ENCODE measurements at regions not wholly inside any gene's neighbourhood (a gene's known extent, or its start where the extent isn't known, plus 50 kb on each side); places are given as distances from the start of the nearest gene placed in this dataset.

DNA sequence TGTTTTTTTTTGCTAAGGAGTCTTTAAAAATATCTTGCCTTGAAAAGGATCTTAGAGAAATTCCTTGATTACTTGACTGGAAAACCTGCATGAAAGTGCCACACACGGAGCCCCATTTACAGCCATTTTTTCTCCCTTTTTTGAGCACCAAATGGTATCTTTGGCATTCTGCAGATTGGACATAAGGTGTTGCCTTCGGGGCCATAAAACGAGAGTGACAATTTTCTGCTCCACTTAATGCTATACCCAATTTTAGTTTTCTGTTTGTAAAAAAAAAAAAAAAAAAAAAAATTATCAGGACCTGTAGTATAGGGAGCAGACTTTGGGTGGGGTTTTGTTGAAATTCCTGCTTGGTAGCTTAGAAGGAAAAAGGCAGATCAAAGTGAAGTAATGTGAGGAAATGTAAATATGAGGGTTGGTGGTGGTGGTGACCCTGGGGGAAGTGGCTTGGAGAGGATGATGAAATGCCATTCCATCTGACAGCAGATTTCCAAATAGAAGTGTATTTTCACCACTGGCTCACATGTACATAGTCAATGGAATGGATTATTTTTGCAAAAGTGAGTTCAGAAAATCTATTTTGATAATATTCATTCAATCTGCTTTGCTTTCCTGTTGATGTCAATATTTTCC, 212.1 kb upstream of the SOX4 start:
- Histone ChIP-seq H3K9me3 (ENCODE audit: control insufficient read depth, insufficient read depth, low read depth, low read length) (no peaks in the 10 kb centered on the region), H3K27ac (ENCODE audit: extremely low read depth, low read depth, low read length) (no peak overlapping the region), H3K36me3 (ENCODE audit: control insufficient read depth in 2 of 2, insufficient read depth in 1 of 2, low read length in 2 of 2) (no peaks in the 10 kb centered on the region), H3K4me1 (ENCODE audit: control insufficient read depth, insufficient read depth, low read length) (no peaks in the 10 kb centered on the region; the same call in 1 of the 2 replicates), H3K4me3 (ENCODE audit: low read depth, low read length) (no peak overlapping the region)
- ChIA-PET CTCF (no interaction called here), POLR2A (no interaction called here)
- TF ChIP-seq, protein P1, sequence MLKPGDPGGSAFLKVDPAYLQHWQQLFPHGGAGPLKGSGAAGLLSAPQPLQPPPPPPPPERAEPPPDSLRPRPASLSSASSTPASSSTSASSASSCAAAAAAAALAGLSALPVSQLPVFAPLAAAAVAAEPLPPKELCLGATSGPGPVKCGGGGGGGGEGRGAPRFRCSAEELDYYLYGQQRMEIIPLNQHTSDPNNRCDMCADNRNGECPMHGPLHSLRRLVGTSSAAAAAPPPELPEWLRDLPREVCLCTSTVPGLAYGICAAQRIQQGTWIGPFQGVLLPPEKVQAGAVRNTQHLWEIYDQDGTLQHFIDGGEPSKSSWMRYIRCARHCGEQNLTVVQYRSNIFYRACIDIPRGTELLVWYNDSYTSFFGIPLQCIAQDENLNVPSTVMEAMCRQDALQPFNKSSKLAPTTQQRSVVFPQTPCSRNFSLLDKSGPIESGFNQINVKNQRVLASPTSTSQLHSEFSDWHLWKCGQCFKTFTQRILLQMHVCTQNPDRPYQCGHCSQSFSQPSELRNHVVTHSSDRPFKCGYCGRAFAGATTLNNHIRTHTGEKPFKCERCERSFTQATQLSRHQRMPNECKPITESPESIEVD (tag by site-specific recombination; IDR thresholded peaks at IDR 0.05) = peak; percentile 53; the same call in 1 of the 2 replicates
- TF ChIP-seq ZNF660 (tag by site-specific recombination; IDR thresholded peaks at IDR 0.05) = no peak
- no peak for TF ChIP-seq KLF10 (tag by site-specific recombination; IDR thresholded peaks at IDR 0.05)
- TF ChIP-seq, protein P2, sequence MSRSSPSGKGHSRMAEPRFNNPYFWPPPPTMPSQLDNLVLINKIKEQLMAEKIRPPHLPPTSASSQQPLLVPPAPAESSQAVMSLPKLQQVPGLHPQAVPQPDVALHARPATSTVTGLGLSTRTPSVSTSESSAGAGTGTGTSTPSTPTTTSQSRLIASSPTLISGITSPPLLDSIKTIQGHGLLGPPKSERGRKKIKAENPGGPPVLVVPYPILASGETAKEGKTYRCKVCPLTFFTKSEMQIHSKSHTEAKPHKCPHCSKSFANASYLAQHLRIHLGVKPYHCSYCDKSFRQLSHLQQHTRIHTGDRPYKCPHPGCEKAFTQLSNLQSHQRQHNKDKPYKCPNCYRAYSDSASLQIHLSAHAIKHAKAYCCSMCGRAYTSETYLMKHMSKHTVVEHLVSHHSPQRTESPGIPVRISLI (tag by site-specific recombination; IDR thresholded peaks at IDR 0.05) = peak; percentile 76; the same call in 1 of the 2 replicates
- TF ChIP-seq ZNF292 (tag by site-specific recombination; IDR thresholded peaks at IDR 0.05; ENCODE audit: borderline replicate concordance, low read depth) = no peak
- TF ChIP-seq, protein P3, sequence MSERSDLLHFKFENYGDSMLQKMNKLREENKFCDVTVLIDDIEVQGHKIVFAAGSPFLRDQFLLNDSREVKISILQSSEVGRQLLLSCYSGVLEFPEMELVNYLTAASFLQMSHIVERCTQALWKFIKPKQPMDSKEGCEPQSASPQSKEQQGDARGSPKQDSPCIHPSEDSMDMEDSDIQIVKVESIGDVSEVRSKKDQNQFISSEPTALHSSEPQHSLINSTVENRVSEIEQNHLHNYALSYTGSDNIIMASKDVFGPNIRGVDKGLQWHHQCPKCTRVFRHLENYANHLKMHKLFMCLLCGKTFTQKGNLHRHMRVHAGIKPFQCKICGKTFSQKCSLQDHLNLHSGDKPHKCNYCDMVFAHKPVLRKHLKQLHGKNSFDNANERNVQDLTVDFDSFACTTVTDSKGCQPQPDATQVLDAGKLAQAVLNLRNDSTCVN (tag by site-specific recombination; optimal IDR thresholded peaks at IDR 0.05) = no peak
- TF ChIP-seq, protein P4, sequence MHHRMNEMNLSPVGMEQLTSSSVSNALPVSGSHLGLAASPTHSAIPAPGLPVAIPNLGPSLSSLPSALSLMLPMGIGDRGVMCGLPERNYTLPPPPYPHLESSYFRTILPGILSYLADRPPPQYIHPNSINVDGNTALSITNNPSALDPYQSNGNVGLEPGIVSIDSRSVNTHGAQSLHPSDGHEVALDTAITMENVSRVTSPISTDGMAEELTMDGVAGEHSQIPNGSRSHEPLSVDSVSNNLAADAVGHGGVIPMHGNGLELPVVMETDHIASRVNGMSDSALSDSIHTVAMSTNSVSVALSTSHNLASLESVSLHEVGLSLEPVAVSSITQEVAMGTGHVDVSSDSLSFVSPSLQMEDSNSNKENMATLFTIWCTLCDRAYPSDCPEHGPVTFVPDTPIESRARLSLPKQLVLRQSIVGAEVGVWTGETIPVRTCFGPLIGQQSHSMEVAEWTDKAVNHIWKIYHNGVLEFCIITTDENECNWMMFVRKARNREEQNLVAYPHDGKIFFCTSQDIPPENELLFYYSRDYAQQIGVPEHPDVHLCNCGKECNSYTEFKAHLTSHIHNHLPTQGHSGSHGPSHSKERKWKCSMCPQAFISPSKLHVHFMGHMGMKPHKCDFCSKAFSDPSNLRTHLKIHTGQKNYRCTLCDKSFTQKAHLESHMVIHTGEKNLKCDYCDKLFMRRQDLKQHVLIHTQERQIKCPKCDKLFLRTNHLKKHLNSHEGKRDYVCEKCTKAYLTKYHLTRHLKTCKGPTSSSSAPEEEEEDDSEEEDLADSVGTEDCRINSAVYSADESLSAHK (tag by site-specific recombination; IDR thresholded peaks at IDR 0.05) = no peak
- no peak for TF ChIP-seq ZNF133 (tag by site-specific recombination; IDR thresholded peaks at IDR 0.05)
- TF ChIP-seq, protein P5, sequence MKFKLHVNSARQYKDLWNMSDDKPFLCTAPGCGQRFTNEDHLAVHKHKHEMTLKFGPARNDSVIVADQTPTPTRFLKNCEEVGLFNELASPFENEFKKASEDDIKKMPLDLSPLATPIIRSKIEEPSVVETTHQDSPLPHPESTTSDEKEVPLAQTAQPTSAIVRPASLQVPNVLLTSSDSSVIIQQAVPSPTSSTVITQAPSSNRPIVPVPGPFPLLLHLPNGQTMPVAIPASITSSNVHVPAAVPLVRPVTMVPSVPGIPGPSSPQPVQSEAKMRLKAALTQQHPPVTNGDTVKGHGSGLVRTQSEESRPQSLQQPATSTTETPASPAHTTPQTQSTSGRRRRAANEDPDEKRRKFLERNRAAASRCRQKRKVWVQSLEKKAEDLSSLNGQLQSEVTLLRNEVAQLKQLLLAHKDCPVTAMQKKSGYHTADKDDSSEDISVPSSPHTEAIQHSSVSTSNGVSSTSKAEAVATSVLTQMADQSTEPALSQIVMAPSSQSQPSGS (tag by site-specific recombination; IDR thresholded peaks at IDR 0.05; ENCODE audit: low read depth) = no peak
- TF ChIP-seq ZNF785 (tag by site-specific recombination; IDR thresholded peaks at IDR 0.05) = no peak
- TF ChIP-seq ZNF585B (tag by site-specific recombination; IDR thresholded peaks at IDR 0.05) = no peak
- no peak for TF ChIP-seq ZNF114 (tag by site-specific recombination; IDR thresholded peaks at IDR 0.05)
- no peak for TF ChIP-seq ZNF433 (tag by site-specific recombination; IDR thresholded peaks at IDR 0.05; ENCODE audit: low read depth)
- no peak for TF ChIP-seq ZNF792 (tag by site-specific recombination; IDR thresholded peaks at IDR 0.05)
- peak; percentile 21; the same call in 1 of the 2 replicates for TF ChIP-seq ZNF335 (tag by site-specific recombination; conservative IDR thresholded peaks at IDR 0.05)
- no peak for TF ChIP-seq ZBTB1 (tag by site-specific recombination; IDR thresholded peaks at IDR 0.05)
- TF ChIP-seq, protein P6, sequence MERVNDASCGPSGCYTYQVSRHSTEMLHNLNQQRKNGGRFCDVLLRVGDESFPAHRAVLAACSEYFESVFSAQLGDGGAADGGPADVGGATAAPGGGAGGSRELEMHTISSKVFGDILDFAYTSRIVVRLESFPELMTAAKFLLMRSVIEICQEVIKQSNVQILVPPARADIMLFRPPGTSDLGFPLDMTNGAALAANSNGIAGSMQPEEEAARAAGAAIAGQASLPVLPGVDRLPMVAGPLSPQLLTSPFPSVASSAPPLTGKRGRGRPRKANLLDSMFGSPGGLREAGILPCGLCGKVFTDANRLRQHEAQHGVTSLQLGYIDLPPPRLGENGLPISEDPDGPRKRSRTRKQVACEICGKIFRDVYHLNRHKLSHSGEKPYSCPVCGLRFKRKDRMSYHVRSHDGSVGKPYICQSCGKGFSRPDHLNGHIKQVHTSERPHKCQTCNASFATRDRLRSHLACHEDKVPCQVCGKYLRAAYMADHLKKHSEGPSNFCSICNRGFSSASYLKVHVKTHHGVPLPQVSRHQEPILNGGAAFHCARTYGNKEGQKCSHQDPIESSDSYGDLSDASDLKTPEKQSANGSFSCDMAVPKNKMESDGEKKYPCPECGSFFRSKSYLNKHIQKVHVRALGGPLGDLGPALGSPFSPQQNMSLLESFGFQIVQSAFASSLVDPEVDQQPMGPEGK (tag by site-specific recombination; IDR thresholded peaks at IDR 0.05) = peak; percentile 57
- TF ChIP-seq ZNF146 (tag by site-specific recombination; IDR thresholded peaks at IDR 0.05) = no peak
- TF ChIP-seq ZEB2 (tag by site-specific recombination; IDR thresholded peaks at IDR 0.05) = no peak
- no peak for TF ChIP-seq ZNF555 (tag by site-specific recombination; conservative IDR thresholded peaks at IDR 0.05)
- TF ChIP-seq, protein P7, sequence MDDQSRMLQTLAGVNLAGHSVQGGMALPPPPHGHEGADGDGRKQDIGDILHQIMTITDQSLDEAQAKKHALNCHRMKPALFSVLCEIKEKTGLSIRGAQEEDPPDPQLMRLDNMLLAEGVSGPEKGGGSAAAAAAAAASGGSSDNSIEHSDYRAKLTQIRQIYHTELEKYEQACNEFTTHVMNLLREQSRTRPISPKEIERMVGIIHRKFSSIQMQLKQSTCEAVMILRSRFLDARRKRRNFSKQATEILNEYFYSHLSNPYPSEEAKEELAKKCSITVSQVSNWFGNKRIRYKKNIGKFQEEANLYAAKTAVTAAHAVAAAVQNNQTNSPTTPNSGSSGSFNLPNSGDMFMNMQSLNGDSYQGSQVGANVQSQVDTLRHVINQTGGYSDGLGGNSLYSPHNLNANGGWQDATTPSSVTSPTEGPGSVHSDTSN (CRISPR knock-in tag; IDR thresholded peaks at IDR 0.05) = no peak
- no peak for TF ChIP-seq ZNF10 (tag by site-specific recombination; IDR thresholded peaks at IDR 0.05)
- peak; percentile 44 for TF ChIP-seq ZFHX2 (tag by site-specific recombination; conservative IDR thresholded peaks at IDR 0.05)
- no peak for TF ChIP-seq ZNF311 (tag by site-specific recombination; IDR thresholded peaks at IDR 0.05; ENCODE audit: borderline replicate concordance)
- no peak for TF ChIP-seq ZNF23 (tag by site-specific recombination; IDR thresholded peaks at IDR 0.05; ENCODE audit: borderline replicate concordance)
